ENCODE measurements at regions not wholly inside any gene's neighbourhood (a gene's known extent, or its start where the extent isn't known, plus 50 kb on each side); places are given as distances from the start of the nearest gene placed in this dataset.

DNA sequence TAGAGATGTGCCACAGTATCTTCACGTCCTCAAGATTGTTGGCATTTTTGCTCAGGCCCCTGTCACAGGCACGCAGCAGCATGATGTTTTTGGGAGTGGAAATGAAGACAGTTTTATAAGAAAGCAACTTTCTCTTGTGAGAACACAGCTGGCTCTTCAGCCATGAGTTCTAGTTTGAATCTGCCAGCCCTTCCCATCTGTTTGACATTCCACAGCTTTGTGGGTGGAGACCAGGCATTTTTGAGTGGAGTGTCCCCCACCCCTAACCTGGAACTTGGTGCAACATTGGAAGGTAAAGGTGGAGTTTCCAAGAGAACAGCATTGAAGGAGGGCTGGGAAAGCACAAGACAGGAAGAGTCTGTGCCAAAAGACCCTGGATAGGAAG is 253.1 kb upstream of the IGFBP3 start:
- no peak for DNase-seq (ENCODE audit: low spot score in 2 of 2)
- Mint-ChIP-seq H3K27ac (no peak overlapping the region), H3K36me3 (no peaks in the 10 kb centered on the region), H3K27me3 (peaks cover 1% of the 10 kb centered on the region), H3K4me1 (no peaks in the 10 kb centered on the region), H3K4me3 (no peak overlapping the region), H3K9me3 (no peaks in the 10 kb centered on the region)
- ATAC-seq (ENCODE audit: low read depth), result no peak

DNA sequence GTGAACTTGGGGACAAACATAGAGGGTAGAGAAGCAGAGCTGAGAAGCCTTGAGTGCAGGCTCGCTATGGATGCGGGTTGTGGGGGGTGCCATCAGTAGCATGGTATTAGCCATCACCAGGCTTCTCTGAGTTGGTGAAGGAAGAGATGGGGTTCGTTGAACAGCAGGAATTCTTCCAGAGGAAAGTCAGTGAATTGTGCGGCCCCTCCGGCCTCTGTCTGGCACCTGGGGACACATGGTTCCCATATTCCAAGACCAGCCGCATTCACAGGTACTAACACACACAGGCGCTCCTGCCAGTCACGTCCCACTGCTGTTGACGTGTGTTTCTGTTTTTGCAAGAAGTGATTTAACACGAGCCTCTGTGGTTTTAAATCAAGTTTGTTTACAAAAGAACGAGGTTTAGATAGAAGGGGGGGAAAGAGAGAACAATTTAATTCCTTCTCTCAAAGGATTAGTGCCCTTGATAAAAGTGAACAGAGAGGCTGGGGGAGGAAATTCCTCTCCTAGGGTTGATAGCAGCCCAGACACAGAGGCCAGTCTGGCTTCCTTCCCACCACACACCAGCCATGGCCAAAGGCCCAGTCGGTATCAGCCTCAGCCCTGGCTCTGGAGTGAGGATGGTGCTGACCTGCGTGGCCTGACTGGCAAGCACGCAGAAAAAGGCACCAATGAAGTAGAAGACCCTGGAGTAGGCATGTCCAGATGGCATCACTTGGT is 252.6 kb upstream of the IGFBP3 start:
- H3K4me3 Mint-ChIP-seq, result no peak overlapping the region

DNA sequence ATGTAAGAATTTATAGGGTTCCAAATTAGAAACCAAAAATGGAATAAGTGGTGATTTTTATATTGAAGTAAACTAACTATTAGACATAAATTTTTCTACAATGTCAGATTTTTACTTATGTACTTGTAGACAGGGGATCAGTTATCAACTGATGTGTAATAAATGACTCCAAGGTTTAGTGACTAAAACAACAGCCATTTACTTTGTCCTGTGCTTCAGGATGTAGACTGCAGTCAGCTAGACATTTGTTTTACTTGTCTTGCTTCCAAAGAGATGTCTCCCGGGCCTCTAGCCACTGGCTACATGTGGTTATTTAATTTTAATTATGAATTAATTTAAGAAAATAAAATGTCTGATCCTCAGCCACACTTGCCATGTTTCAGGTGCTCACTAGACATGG is 249.7 kb upstream of the IGFBP3 start:
- Mint-ChIP-seq H3K4me3 (no peak overlapping the region), H3K27me3 (peaks cover 1% of the 10 kb centered on the region), H3K36me3 (no peaks in the 10 kb centered on the region), H3K9me3 (no peaks in the 10 kb centered on the region), H3K27ac (no peak overlapping the region), H3K4me1 (no peaks in the 10 kb centered on the region)
- DNase-seq (ENCODE audit: low spot score in 2 of 2), result no peak
- no peak for ATAC-seq (ENCODE audit: low read depth)

More for the DNA sequence above, 252.6 kb upstream of the IGFBP3 start:
- no peaks in the 10 kb centered on the region for H3K4me1 Mint-ChIP-seq
- ATAC-seq (ENCODE audit: low read depth) (no peak), DNase-seq (ENCODE audit: low spot score in 2 of 2) (no peak)
- peaks cover 1% of the 10 kb centered on the region for H3K27me3 Mint-ChIP-seq
- H3K27ac Mint-ChIP-seq, result no peak overlapping the region
- no peaks in the 10 kb centered on the region for H3K9me3 Mint-ChIP-seq
- H3K36me3 Mint-ChIP-seq, result no peaks in the 10 kb centered on the region

DNA sequence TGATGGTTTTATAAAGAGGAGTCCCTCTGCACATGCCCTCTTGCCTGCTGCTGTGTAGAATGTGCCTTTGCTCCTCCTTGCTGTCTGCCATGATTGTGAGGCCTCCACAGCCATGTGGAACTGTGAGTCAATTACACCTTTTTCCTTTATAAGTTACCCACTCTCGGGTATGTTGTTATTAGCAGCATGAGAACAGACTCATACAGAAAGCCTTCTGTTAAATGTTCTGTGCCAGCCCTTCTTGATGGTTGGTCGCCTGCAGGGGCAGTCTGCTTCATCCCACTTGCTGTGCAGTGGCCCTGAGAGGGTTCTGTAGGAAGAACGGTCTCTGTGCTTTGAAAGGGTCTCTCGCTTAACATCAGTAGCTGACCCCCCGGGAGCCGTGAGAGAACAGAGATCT is 248.9 kb upstream of the IGFBP3 start:
- DNase-seq (ENCODE audit: low spot score in 2 of 2), result no peak
- no peak overlapping the region for H3K27ac Mint-ChIP-seq
- H3K4me3 Mint-ChIP-seq, result no peak overlapping the region

DNA sequence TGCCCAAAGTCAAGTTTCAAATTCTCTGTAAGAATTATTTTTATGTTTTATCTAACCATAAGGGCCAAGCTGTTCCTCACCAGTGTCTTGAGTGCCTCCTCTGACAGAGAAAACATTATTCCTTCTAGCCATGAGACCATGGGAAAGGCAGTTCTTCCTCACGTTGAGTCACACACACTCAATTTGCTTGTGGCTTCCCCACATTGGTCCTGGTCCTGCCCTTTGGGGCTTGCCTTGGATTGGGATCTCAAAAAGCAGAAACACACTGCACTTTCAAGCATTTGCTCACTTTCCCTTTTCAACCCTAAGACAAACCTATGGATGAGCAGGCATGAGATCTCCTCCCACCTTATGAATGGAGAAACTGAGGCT is 248.3 kb upstream of the IGFBP3 start:
- DNase-seq (ENCODE audit: low spot score in 2 of 2), result no peak
- Mint-ChIP-seq H3K36me3 (no peaks in the 10 kb centered on the region), H3K4me1 (no peaks in the 10 kb centered on the region), H3K9me3 (no peaks in the 10 kb centered on the region), H3K4me3 (no peak overlapping the region), H3K27ac (no peak overlapping the region), H3K27me3 (peaks cover 1% of the 10 kb centered on the region)
- ATAC-seq (ENCODE audit: low read depth), result no peak

More for the DNA sequence above, 248.9 kb upstream of the IGFBP3 start:
- no peak for ATAC-seq (ENCODE audit: low read depth)
- no peaks in the 10 kb centered on the region for H3K36me3 Mint-ChIP-seq
- H3K27me3 Mint-ChIP-seq, result peaks cover 1% of the 10 kb centered on the region
- no peaks in the 10 kb centered on the region for H3K4me1 Mint-ChIP-seq
- H3K9me3 Mint-ChIP-seq, result no peaks in the 10 kb centered on the region

DNA sequence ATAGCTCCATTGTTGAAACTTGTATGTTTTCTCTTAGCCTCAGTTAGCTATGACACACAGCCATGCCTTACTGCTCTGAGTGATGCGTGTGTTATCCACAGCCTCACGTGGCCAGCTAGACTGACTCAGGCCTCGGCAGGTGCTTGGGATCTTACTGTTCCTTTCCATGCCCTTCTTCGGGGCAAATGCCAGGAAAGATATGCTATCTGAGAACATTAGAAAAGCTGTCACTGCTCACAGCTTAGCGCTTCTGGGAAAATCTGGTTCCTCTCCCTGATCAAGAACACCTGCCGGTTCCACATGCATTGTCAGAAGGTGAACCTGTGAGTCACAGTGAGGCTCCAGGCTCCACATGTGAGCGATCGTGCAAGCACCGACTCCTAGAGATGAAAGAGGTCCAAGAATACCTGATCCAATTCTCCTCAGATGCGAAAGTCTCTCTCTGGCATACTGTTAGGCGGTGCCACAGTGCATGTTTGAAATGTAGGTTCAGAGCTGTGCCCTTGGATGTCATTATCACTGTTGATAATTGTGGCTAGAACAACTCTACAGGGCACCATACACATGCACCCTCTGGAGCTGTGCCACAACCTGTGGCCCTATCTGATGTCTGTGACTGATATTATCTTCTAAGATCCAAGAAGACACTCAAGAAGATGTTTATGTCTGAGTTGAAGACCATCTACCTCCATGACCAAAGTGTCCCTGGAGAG is 247.8 kb upstream of the IGFBP3 start:
- ATAC-seq (ENCODE audit: low read depth) (no peak), DNase-seq (ENCODE audit: low spot score in 2 of 2) (no peak)
- Mint-ChIP-seq H3K4me3 (no peak overlapping the region), H3K4me1 (no peaks in the 10 kb centered on the region), H3K9me3 (no peaks in the 10 kb centered on the region), H3K27ac (no peak overlapping the region), H3K27me3 (peaks cover 1% of the 10 kb centered on the region), H3K36me3 (no peaks in the 10 kb centered on the region)

GRCh38 chr7:46168231-46168630 is 247.2 kb upstream of the IGFBP3 start:
- H3K4me1 Mint-ChIP-seq, result no peaks in the 10 kb centered on the region
- ATAC-seq (ENCODE audit: low read depth) (no peak), DNase-seq (ENCODE audit: low spot score in 2 of 2) (no peak)
- no peak overlapping the region for H3K27ac Mint-ChIP-seq
- no peaks in the 10 kb centered on the region for H3K9me3 Mint-ChIP-seq
- no peak overlapping the region for H3K4me3 Mint-ChIP-seq
- no peaks in the 10 kb centered on the region for H3K36me3 Mint-ChIP-seq
- peaks cover 1% of the 10 kb centered on the region for H3K27me3 Mint-ChIP-seq

DNA sequence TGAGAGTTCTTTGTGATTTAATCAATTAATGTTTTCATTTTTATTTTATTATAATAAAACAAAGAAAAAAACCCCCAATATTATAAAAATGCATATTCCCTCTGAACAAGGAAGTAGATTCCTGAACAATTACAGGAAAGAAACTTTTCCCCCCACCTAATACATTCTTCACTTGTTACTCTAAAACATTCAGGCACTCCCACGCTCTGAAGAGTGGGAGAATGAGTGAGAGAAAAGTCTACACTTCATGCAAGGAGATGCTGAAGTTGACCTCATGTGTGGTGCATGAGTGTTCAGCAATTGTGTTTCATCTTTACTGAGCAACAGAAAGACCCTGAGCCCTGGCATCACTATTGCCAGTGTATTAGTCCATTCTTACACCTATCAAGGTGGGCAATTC is 244.2 kb upstream of the IGFBP3 start:
- H3K9me3 Mint-ChIP-seq, result no peaks in the 10 kb centered on the region
- no peak overlapping the region for H3K27ac Mint-ChIP-seq
- H3K4me3 Mint-ChIP-seq, result no peak overlapping the region
- H3K27me3 Mint-ChIP-seq, result no peaks in the 10 kb centered on the region
- ATAC-seq (ENCODE audit: low read depth) (no peak), DNase-seq (ENCODE audit: low spot score in 2 of 2) (no peak)
- H3K4me1 Mint-ChIP-seq, result no peaks in the 10 kb centered on the region
- H3K36me3 Mint-ChIP-seq, result no peaks in the 10 kb centered on the region

DNA sequence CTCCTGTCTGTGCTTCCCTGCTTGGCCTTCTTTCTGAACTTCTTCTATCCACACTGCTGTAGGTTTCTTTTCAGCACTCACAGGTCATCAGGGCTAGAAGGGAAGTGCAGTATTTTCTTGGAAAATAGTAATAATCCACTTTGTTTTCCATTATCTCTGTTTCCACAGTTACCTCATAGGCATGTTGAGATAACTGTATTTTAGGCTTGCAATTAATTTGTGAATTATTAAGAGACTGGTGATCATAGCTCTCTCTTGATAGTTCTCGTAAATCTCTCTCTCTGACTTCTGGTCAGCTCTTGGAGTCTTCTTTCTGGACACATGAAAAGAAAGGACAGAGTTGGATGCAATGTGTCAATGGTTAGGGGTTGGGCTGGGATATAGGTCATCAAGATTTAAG is 243.6 kb upstream of the IGFBP3 start:
- ATAC-seq (ENCODE audit: low read depth) (no peak), DNase-seq (ENCODE audit: low spot score in 2 of 2) (no peak)
- no peaks in the 10 kb centered on the region for H3K36me3 Mint-ChIP-seq
- no peak overlapping the region for H3K27ac Mint-ChIP-seq
- no peaks in the 10 kb centered on the region for H3K27me3 Mint-ChIP-seq
- no peaks in the 10 kb centered on the region for H3K4me1 Mint-ChIP-seq
- H3K9me3 Mint-ChIP-seq, result no peaks in the 10 kb centered on the region
- H3K4me3 Mint-ChIP-seq, result no peak overlapping the region

- no peak for DNase-seq (ENCODE audit: low spot score in 2 of 2)
- no peaks in the 10 kb centered on the region for H3K36me3 Mint-ChIP-seq
- H3K4me3 Mint-ChIP-seq, result no peak overlapping the region
- no peaks in the 10 kb centered on the region for H3K4me1 Mint-ChIP-seq
- H3K9me3 Mint-ChIP-seq, result no peaks in the 10 kb centered on the region
- H3K27ac Mint-ChIP-seq, result no peak overlapping the region
- ATAC-seq (ENCODE audit: low read depth), result no peak
- H3K27me3 Mint-ChIP-seq, result no peaks in the 10 kb centered on the region
Observed at GRCh38 chr7:46163246-46163645, 242.2 kb upstream of the IGFBP3 start.

- Mint-ChIP-seq H3K27ac (no peak overlapping the region), H3K4me3 (no peak overlapping the region), H3K27me3 (no peaks in the 10 kb centered on the region), H3K36me3 (no peaks in the 10 kb centered on the region), H3K9me3 (no peaks in the 10 kb centered on the region), H3K4me1 (no peaks in the 10 kb centered on the region)
- no peak for DNase-seq (ENCODE audit: low spot score in 2 of 2)
- no peak for ATAC-seq (ENCODE audit: low read depth)
Observed at GRCh38 chr7:46162609-46163008, 241.5 kb upstream of the IGFBP3 start.

- Mint-ChIP-seq H3K4me1 (no peaks in the 10 kb centered on the region), H3K9me3 (no peaks in the 10 kb centered on the region), H3K27ac (no peak overlapping the region), H3K36me3 (no peaks in the 10 kb centered on the region), H3K4me3 (no peak overlapping the region), H3K27me3 (peaks cover 2% of the 10 kb centered on the region)
- DNase-seq (ENCODE audit: low spot score in 2 of 2) (no peak), ATAC-seq (ENCODE audit: low read depth) (no peak)
Observed at GRCh38 chr7:46160861-46161260, 239.8 kb upstream of the IGFBP3 start.

DNA sequence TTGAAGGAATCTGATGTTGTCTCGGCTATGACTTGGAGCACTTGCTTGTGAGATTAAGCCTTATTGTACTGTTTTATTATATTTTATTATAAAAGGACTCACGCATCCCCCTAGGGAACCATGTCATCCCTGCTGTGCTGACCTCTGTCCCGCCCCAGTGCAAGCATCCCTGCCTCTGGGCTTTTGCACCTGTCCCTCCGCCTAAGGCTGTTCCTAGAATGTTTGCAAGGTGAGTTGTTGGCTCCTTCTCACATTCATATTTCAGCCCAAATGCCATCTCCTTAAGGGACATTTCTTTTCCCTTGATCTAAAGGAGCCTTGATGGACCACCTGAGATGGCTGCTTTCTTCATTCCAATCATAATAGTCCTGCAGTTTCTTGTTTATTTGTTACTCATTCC is 236.9 kb upstream of the IGFBP3 start:
- DNase-seq (ENCODE audit: low spot score in 2 of 2) (no peak), ATAC-seq (ENCODE audit: low read depth) (no peak)
- H3K9me3 Mint-ChIP-seq, result no peaks in the 10 kb centered on the region
- no peaks in the 10 kb centered on the region for H3K4me1 Mint-ChIP-seq
- H3K27me3 Mint-ChIP-seq, result peaks cover 2% of the 10 kb centered on the region
- H3K4me3 Mint-ChIP-seq, result no peak overlapping the region
- H3K36me3 Mint-ChIP-seq, result no peaks in the 10 kb centered on the region
- H3K27ac Mint-ChIP-seq, result no peak overlapping the region

GRCh38 chr7:46157404-46157803 is 236.3 kb upstream of the IGFBP3 start:
- H3K27ac Mint-ChIP-seq, result no peak overlapping the region
- H3K4me3 Mint-ChIP-seq, result no peak overlapping the region
- DNase-seq (ENCODE audit: low spot score in 2 of 2) (no peak), ATAC-seq (ENCODE audit: low read depth) (no peak)
- H3K36me3 Mint-ChIP-seq, result no peaks in the 10 kb centered on the region
- H3K4me1 Mint-ChIP-seq, result no peaks in the 10 kb centered on the region
- H3K9me3 Mint-ChIP-seq, result no peaks in the 10 kb centered on the region
- peaks cover 2% of the 10 kb centered on the region for H3K27me3 Mint-ChIP-seq

GRCh38 chr7:46156853-46157252 is 235.8 kb upstream of the IGFBP3 start:
- Mint-ChIP-seq H3K4me1 (no peaks in the 10 kb centered on the region), H3K27me3 (peaks cover 2% of the 10 kb centered on the region), H3K36me3 (no peaks in the 10 kb centered on the region), H3K27ac (no peak overlapping the region), H3K4me3 (no peak overlapping the region), H3K9me3 (no peaks in the 10 kb centered on the region)
- ATAC-seq (ENCODE audit: low read depth) (no peak), DNase-seq (ENCODE audit: low spot score in 2 of 2) (no peak)

All from memory B cell (primary cell).